Activated naive CD4-positive, alpha-beta T cell treated with anti-CD3 and anti-CD28 coated beads for 36 hours (primary cell): ENCODE measurements at regions not wholly inside any gene's neighbourhood (a gene's known extent, or its start where the extent isn't known, plus 50 kb on each side); places are given as distances from the start of the nearest gene placed in this dataset.

Experiments
- CTCF ChIA-PET: fragments of 350-600 bp; sonication (Branson Sonifier 250); formaldehyde crosslinking; loops from one replicate; lab custom pipeline; 2021; ENCODE audit warnings: antibody characterized with exemption; lab: Charles Lee
- DNase-seq: peaks from one replicate; pipeline ENCODE4 v3.0.0-alpha.2; 2020
- H3K27ac Mint-ChIP-seq: one replicate; pipeline ENCODE4 v1.8.0; 2021; ENCODE audit warnings: mild to moderate bottlenecking, mixed read lengths
- H3K27me3 Mint-ChIP-seq: one replicate; pipeline ENCODE4 v1.8.0; 2021; ENCODE audit warnings: low read depth, mixed read lengths
- H3K36me3 Mint-ChIP-seq: one replicate; pipeline ENCODE4 v1.8.0; 2021; ENCODE audit warnings: low read depth, mixed read lengths
- H3K4me1 Mint-ChIP-seq: one replicate; pipeline ENCODE4 v1.8.0; 2021; ENCODE audit warnings: low read depth, mixed read lengths
- H3K4me3 Mint-ChIP-seq: one replicate; pipeline ENCODE4 v1.8.0; 2021; ENCODE audit warnings: mild to moderate bottlenecking, moderate library complexity, mixed read lengths
- H3K9me3 Mint-ChIP-seq: one replicate; pipeline ENCODE4 v1.8.0; 2021; ENCODE audit warnings: mixed read lengths
- intact Hi-C: fragments of 100-400 bp; cut with micrococcal nuclease; formaldehyde crosslinking; loops from one replicate; pipeline ENCODE4 v1.15.1; 2023

- DNase-seq, result no peak
- Mint-ChIP-seq H3K4me1 (no peaks in the 10 kb centered on the region), H3K36me3 (no peaks in the 10 kb centered on the region), H3K4me3 (no peak overlapping the region), H3K27ac (no peak overlapping the region), H3K9me3 (peaks cover 9% of the 10 kb centered on the region), H3K27me3 (no peaks in the 10 kb centered on the region)
- CTCF ChIA-PET, result no interaction called here
- intact Hi-C loops, result no loop called here
Observed at GRCh38 chr11:97961431-97961830, 1059.3 kb upstream of the CNTN5 start.

GRCh38 chr11:97962758-97963157 lies 1058.0 kb upstream of the CNTN5 start:
- intact Hi-C loops, result no loop called here
- Mint-ChIP-seq H3K9me3 (peaks cover 9% of the 10 kb centered on the region), H3K36me3 (no peaks in the 10 kb centered on the region), H3K27me3 (no peaks in the 10 kb centered on the region), H3K27ac (no peak overlapping the region), H3K4me3 (no peak overlapping the region), H3K4me1 (no peaks in the 10 kb centered on the region)
- no peak for DNase-seq
- CTCF ChIA-PET, result no interaction called here

- peaks cover 9% of the 10 kb centered on the region for H3K9me3 Mint-ChIP-seq
- CTCF ChIA-PET, result no interaction called here
- H3K36me3 Mint-ChIP-seq, result no peaks in the 10 kb centered on the region
- H3K27ac Mint-ChIP-seq, result no peak overlapping the region
- intact Hi-C loops, result no loop called here
- no peaks in the 10 kb centered on the region for H3K4me1 Mint-ChIP-seq
- no peak overlapping the region for H3K4me3 Mint-ChIP-seq
- no peaks in the 10 kb centered on the region for H3K27me3 Mint-ChIP-seq
- DNase-seq, result no peak
Observed at GRCh38 chr11:97963528-97964331, 1057.0 kb upstream of the CNTN5 start.

DNA sequence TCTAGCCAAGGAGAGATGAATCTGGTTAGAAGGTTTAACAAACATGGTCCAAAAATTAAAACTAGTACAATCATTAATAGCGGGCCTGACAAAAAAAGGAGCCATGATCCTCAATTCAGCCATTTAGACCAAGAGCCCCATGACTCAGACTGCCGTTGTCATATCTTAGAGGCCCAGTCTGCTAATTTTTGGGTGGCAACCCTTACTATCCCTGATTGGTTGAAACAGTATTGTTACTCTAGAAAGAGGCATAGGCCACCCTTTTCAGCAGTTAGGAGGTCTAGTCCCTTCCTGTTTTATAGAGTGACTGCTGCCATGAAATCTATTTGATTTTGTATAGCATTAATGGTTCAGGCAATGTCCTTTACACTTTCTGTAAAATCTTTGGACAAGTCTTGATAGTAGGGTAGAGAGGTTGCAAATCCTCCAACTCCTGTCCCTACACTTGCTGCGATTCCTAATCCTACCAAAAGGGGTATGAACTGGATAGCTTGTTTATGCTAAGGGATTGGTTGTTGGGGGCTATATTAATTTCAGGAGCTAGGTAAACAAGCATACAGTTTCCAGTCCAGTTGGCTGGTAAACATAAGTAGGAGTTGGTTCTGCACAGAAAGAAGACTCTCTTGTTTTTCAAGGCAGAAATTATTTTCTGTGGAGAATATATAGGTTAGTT lies 1056.3 kb upstream of the CNTN5 start:
- Mint-ChIP-seq H3K9me3 (peaks cover 9% of the 10 kb centered on the region), H3K27me3 (no peaks in the 10 kb centered on the region), H3K27ac (no peak overlapping the region), H3K4me1 (no peaks in the 10 kb centered on the region), H3K36me3 (no peaks in the 10 kb centered on the region), H3K4me3 (no peak overlapping the region)
- DNase-seq, result no peak
- CTCF ChIA-PET, result no interaction called here
- intact Hi-C loops, result no loop called here

- no peaks in the 10 kb centered on the region for H3K36me3 Mint-ChIP-seq
- DNase-seq, result no peak
- CTCF ChIA-PET, result no interaction called here
- no peak overlapping the region for H3K4me3 Mint-ChIP-seq
- H3K9me3 Mint-ChIP-seq, result peaks cover 9% of the 10 kb centered on the region
- H3K27me3 Mint-ChIP-seq, result no peaks in the 10 kb centered on the region
- H3K4me1 Mint-ChIP-seq, result no peaks in the 10 kb centered on the region
- intact Hi-C loops, result no loop called here
- no peak overlapping the region for H3K27ac Mint-ChIP-seq
Observed at GRCh38 chr11:97965849-97966646, 1054.7 kb upstream of the CNTN5 start.

DNA sequence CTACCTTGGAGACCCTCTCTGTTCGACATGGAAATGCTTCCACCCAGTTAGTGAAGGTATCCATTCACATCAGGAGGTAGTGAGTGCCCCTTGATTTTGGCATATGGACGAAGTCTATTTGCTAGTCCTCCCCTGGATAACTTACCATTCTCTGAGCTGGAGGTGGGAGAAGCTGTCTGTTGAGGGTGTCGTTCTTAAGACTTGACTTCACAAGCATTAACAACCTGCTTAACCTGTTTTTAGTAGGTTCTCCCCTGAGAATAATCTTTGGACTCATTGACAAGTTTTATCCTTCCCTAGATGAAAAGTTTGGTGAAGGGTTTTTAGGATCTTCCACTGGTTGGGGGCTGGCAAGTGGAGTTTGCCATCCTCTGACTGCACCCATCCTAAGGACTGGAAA lies 1053.8 kb upstream of the CNTN5 start:
- intact Hi-C loops, result no loop called here
- Mint-ChIP-seq H3K4me3 (no peak overlapping the region), H3K27me3 (no peaks in the 10 kb centered on the region), H3K4me1 (no peaks in the 10 kb centered on the region), H3K36me3 (no peaks in the 10 kb centered on the region), H3K27ac (no peak overlapping the region), H3K9me3 (peaks cover 9% of the 10 kb centered on the region)
- no peak for DNase-seq
- CTCF ChIA-PET, result no interaction called here

- no peaks in the 10 kb centered on the region for H3K4me1 Mint-ChIP-seq
- no peak for DNase-seq
- intact Hi-C loops, result no loop called here
- no peak overlapping the region for H3K4me3 Mint-ChIP-seq
- peaks cover 2% of the 10 kb centered on the region for H3K9me3 Mint-ChIP-seq
- CTCF ChIA-PET, result no interaction called here
- H3K36me3 Mint-ChIP-seq, result no peaks in the 10 kb centered on the region
- H3K27me3 Mint-ChIP-seq, result no peaks in the 10 kb centered on the region
- no peak overlapping the region for H3K27ac Mint-ChIP-seq
Observed at GRCh38 chr11:97968071-97968470, 1052.7 kb upstream of the CNTN5 start.

DNA sequence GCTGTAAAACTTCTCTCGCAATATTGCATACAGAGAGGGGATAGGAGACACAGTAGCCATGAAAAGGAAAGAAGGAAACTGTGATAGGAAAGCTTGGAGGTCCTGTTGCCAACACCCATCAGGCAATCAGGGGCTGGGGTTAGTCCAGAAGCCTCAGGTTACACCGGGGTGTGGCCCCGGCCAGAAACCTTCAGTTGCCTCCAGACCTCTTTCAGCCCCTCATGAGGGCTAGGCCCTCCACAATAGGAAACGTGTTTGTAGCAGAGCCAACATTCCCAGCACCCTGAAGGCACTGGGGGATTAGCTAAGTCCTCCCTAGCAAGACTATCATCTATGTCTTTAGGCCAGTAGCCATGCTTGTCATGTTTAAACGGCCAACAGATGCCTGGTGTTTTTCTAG lies 1048.0 kb upstream of the CNTN5 start:
- no peaks in the 10 kb centered on the region for H3K4me1 Mint-ChIP-seq
- DNase-seq, result no peak
- CTCF ChIA-PET, result no interaction called here
- H3K4me3 Mint-ChIP-seq, result no peak overlapping the region
- no peaks in the 10 kb centered on the region for H3K36me3 Mint-ChIP-seq
- H3K27ac Mint-ChIP-seq, result no peak overlapping the region
- intact Hi-C loops, result no loop called here
- no peaks in the 10 kb centered on the region for H3K27me3 Mint-ChIP-seq
- H3K9me3 Mint-ChIP-seq, result peaks cover 4% of the 10 kb centered on the region

GRCh38 chr11:97973352-97973857 lies 1047.3 kb upstream of the CNTN5 start:
- CTCF ChIA-PET, result no interaction called here
- H3K4me3 Mint-ChIP-seq, result no peak overlapping the region
- peaks cover 4% of the 10 kb centered on the region for H3K9me3 Mint-ChIP-seq
- H3K36me3 Mint-ChIP-seq, result no peaks in the 10 kb centered on the region
- no peaks in the 10 kb centered on the region for H3K4me1 Mint-ChIP-seq
- H3K27ac Mint-ChIP-seq, result no peak overlapping the region
- no peak for DNase-seq
- intact Hi-C loops, result no loop called here
- H3K27me3 Mint-ChIP-seq, result no peaks in the 10 kb centered on the region

GRCh38 chr11:97974798-97975498 lies 1045.8 kb upstream of the CNTN5 start:
- no peak overlapping the region for H3K4me3 Mint-ChIP-seq
- CTCF ChIA-PET, result no interaction called here
- no peaks in the 10 kb centered on the region for H3K27me3 Mint-ChIP-seq
- intact Hi-C loops, result no loop called here
- no peaks in the 10 kb centered on the region for H3K4me1 Mint-ChIP-seq
- H3K9me3 Mint-ChIP-seq, result peaks cover 6% of the 10 kb centered on the region
- no peak for DNase-seq
- no peaks in the 10 kb centered on the region for H3K36me3 Mint-ChIP-seq
- no peak overlapping the region for H3K27ac Mint-ChIP-seq

- Mint-ChIP-seq H3K9me3 (peaks cover 15% of the 10 kb centered on the region), H3K4me3 (no peak overlapping the region), H3K36me3 (no peaks in the 10 kb centered on the region), H3K27me3 (no peaks in the 10 kb centered on the region), H3K4me1 (no peaks in the 10 kb centered on the region), H3K27ac (no peak overlapping the region)
- DNase-seq, result no peak
- CTCF ChIA-PET, result no interaction called here
- intact Hi-C loops, result no loop called here
Observed at GRCh38 chr11:97977726-97978125, 1043.0 kb upstream of the CNTN5 start.

GRCh38 chr11:97979741-97980140 lies 1041.0 kb upstream of the CNTN5 start:
- Mint-ChIP-seq H3K9me3 (peaks cover 11% of the 10 kb centered on the region), H3K4me1 (no peaks in the 10 kb centered on the region), H3K36me3 (no peaks in the 10 kb centered on the region), H3K4me3 (no peak overlapping the region), H3K27ac (no peak overlapping the region), H3K27me3 (no peaks in the 10 kb centered on the region)
- intact Hi-C loops, result no loop called here
- CTCF ChIA-PET, result no interaction called here
- no peak for DNase-seq
